ENCODE measurements at regions not wholly inside any gene's neighbourhood (a gene's known extent, or its start where the extent isn't known, plus 50 kb on each side); places are given as distances from the start of the nearest gene placed in this dataset.

GRCh38 chr18:25675123-25675850 lies 323.3 kb upstream of the ZNF521 start:
- Histone ChIP-seq H3K27ac (no peak overlapping the region), H3K9me3 (no peaks in the 10 kb centered on the region), H3K27me3 (no peaks in the 10 kb centered on the region), H3K36me3 (no peaks in the 10 kb centered on the region), H3K4me1 (ENCODE audit: insufficient read depth) (no peaks in the 10 kb centered on the region), H3K4me3 (no peak overlapping the region)
- DNase-seq: no peak
- 76 to 84% (median 84%) methylated on average over 8 of the region's 8 CpGs for WGBS, 3 donors
- TF ChIP-seq POLR2A (IDR thresholded peaks at IDR 0.05): no peak
- no peak for TF ChIP-seq EP300 (IDR thresholded peaks at IDR 0.05)
- no peak for TF ChIP-seq CTCF (IDR thresholded peaks at IDR 0.05)
- intact Hi-C loops (cut with DNase I): no loop called here

GRCh38 chr18:25674183-25674582 lies 322.2 kb upstream of the ZNF521 start:
- Histone ChIP-seq H3K9me3 (no peaks in the 10 kb centered on the region), H3K4me3 (no peak overlapping the region), H3K36me3 (no peaks in the 10 kb centered on the region), H3K4me1 (ENCODE audit: insufficient read depth) (no peaks in the 10 kb centered on the region), H3K27me3 (no peaks in the 10 kb centered on the region), H3K27ac (no peak overlapping the region)
- TF ChIP-seq POLR2A (IDR thresholded peaks at IDR 0.05): no peak
- TF ChIP-seq EP300 (IDR thresholded peaks at IDR 0.05): no peak
- TF ChIP-seq CTCF (IDR thresholded peaks at IDR 0.05): no peak
- intact Hi-C loops (cut with DNase I): no loop called here
- no peak for DNase-seq
- WGBS, 3 donors: 82 to 90% (median 82%) methylated on average over 1 of the region's 1 CpG

- no peaks in the 10 kb centered on the region for H3K4me1 ChIP-seq (ENCODE audit: insufficient read depth)
- no peak for TF ChIP-seq CTCF (IDR thresholded peaks at IDR 0.05)
- no peak for TF ChIP-seq EP300 (IDR thresholded peaks at IDR 0.05)
- no peak for TF ChIP-seq POLR2A (IDR thresholded peaks at IDR 0.05)
- no peaks in the 10 kb centered on the region for H3K9me3 ChIP-seq
- no peak overlapping the region for H3K27ac ChIP-seq
- H3K4me3 ChIP-seq: no peak overlapping the region
- 77 to 81% (median 80%) methylated on average over 4 of the region's 4 CpGs for WGBS, 3 donors
- H3K36me3 ChIP-seq: no peaks in the 10 kb centered on the region
- no peaks in the 10 kb centered on the region for H3K27me3 ChIP-seq
- DNase-seq: no peak
- intact Hi-C loops (cut with DNase I): no loop called here
Observed at GRCh38 chr18:25672490-25672889, 320.5 kb upstream of the ZNF521 start.

GRCh38 chr18:25669741-25670140 lies 317.8 kb upstream of the ZNF521 start:
- H3K4me1 ChIP-seq (ENCODE audit: insufficient read depth): no peaks in the 10 kb centered on the region
- no peaks in the 10 kb centered on the region for H3K27me3 ChIP-seq
- TF ChIP-seq EP300 (IDR thresholded peaks at IDR 0.05) (no peak), POLR2A (IDR thresholded peaks at IDR 0.05) (no peak), CTCF (IDR thresholded peaks at IDR 0.05) (no peak)
- H3K36me3 ChIP-seq: no peaks in the 10 kb centered on the region
- no peak for DNase-seq
- H3K9me3 ChIP-seq: no peaks in the 10 kb centered on the region
- H3K4me3 ChIP-seq: no peak overlapping the region
- H3K27ac ChIP-seq: no peak overlapping the region
- intact Hi-C loops (cut with DNase I): no loop called here
- 27 to 45% (median 35%) methylated on average over 3 of the region's 3 CpGs for WGBS, 3 donors

Data from ovary (tissue), 7 donors.